ENCODE measurements at regions not wholly inside any gene's neighbourhood (a gene's known extent, or its start where the extent isn't known, plus 50 kb on each side); places are given as distances from the start of the nearest gene placed in this dataset.

GRCh38 chr6:81568973-81569372, 183.5 kb downstream of the TENT5A start:
- Mint-ChIP-seq H3K4me3 (no peak overlapping the region), H3K36me3 (no peaks in the 10 kb centered on the region), H3K4me1 (no peaks in the 10 kb centered on the region), H3K9me3 (peaks cover 2% of the 10 kb centered on the region), H3K27me3 (no peaks in the 10 kb centered on the region), H3K27ac (no peak overlapping the region)
- no peak for DNase-seq
- ATAC-seq (ENCODE audit: low read depth), result no peak
- POLR2A ChIA-PET, result no interaction called here

GRCh38 chr6:81565071-81565470, 187.4 kb downstream of the TENT5A start:
- H3K4me3 Mint-ChIP-seq, result no peak overlapping the region
- POLR2A ChIA-PET, result no interaction called here
- H3K4me1 Mint-ChIP-seq, result no peaks in the 10 kb centered on the region
- H3K27ac Mint-ChIP-seq, result no peak overlapping the region
- ATAC-seq (ENCODE audit: low read depth) (no peak), DNase-seq (no peak)
- peaks cover 2% of the 10 kb centered on the region for H3K9me3 Mint-ChIP-seq
- no peaks in the 10 kb centered on the region for H3K27me3 Mint-ChIP-seq
- no peaks in the 10 kb centered on the region for H3K36me3 Mint-ChIP-seq

- POLR2A ChIA-PET, result no interaction called here
- Mint-ChIP-seq H3K4me3 (no peak overlapping the region), H3K27me3 (no peaks in the 10 kb centered on the region), H3K4me1 (no peaks in the 10 kb centered on the region), H3K36me3 (no peaks in the 10 kb centered on the region), H3K27ac (no peak overlapping the region), H3K9me3 (peaks cover 2% of the 10 kb centered on the region)
- DNase-seq (no peak), ATAC-seq (ENCODE audit: low read depth) (no peak)
Measured at GRCh38 chr6:81564470-81565068, 187.9 kb downstream of the TENT5A start.

GRCh38 chr6:81562169-81562568, 190.3 kb downstream of the TENT5A start:
- no peak overlapping the region for H3K27ac Mint-ChIP-seq
- peaks cover 2% of the 10 kb centered on the region for H3K9me3 Mint-ChIP-seq
- H3K36me3 Mint-ChIP-seq, result no peaks in the 10 kb centered on the region
- no peaks in the 10 kb centered on the region for H3K27me3 Mint-ChIP-seq
- ATAC-seq (ENCODE audit: low read depth) (no peak), DNase-seq (no peak)
- POLR2A ChIA-PET, result no interaction called here
- H3K4me1 Mint-ChIP-seq, result no peaks in the 10 kb centered on the region
- H3K4me3 Mint-ChIP-seq, result no peak overlapping the region

GRCh38 chr6:81561731-81562130, 190.8 kb downstream of the TENT5A start:
- H3K36me3 Mint-ChIP-seq, result no peaks in the 10 kb centered on the region

DNA sequence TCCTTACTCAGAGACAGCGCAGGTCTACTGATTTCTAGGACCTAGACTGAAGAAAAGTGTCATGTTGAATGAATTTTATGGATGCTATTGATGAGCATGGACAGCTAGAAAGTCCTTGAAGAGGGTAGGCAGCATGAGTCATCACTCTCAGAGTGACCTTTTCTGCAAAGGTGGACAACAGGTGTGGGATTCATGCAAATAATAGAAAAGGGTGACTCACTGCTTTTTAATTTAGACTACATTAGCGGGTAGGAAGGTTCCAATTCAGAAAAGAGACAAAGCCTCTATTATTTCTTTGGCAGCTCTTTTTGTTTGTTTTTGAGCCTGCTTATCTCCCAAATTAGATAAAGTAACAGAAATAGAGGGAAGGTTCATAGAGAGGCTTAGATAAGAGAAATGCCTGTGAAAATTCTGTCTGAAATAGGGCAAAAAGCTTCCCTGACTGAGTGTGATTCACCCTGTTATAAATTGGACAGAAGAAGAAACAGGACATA, 191.4 kb downstream of the TENT5A start:
- Mint-ChIP-seq H3K4me1 (no peaks in the 10 kb centered on the region), H3K9me3 (peaks cover 2% of the 10 kb centered on the region), H3K27me3 (no peaks in the 10 kb centered on the region), H3K27ac (no peak overlapping the region), H3K4me3 (no peak overlapping the region), H3K36me3 (no peaks in the 10 kb centered on the region)
- DNase-seq (no peak), ATAC-seq (ENCODE audit: low read depth) (no peak)
- POLR2A ChIA-PET, result no interaction called here

More at GRCh38 chr6:81561731-81562130, 190.8 kb downstream of the TENT5A start:
- no peak for DNase-seq
- POLR2A ChIA-PET, result no interaction called here
- Mint-ChIP-seq H3K27ac (no peak overlapping the region), H3K4me3 (no peak overlapping the region), H3K9me3 (peaks cover 2% of the 10 kb centered on the region), H3K27me3 (no peaks in the 10 kb centered on the region), H3K4me1 (no peaks in the 10 kb centered on the region)
- no peak for ATAC-seq (ENCODE audit: low read depth)

- DNase-seq, result no peak
- ATAC-seq (ENCODE audit: low read depth), result no peak
- H3K27me3 Mint-ChIP-seq, result no peaks in the 10 kb centered on the region
- no peaks in the 10 kb centered on the region for H3K36me3 Mint-ChIP-seq
- H3K4me1 Mint-ChIP-seq, result no peaks in the 10 kb centered on the region
- peaks cover 2% of the 10 kb centered on the region for H3K9me3 Mint-ChIP-seq
- no peak overlapping the region for H3K27ac Mint-ChIP-seq
- H3K4me3 Mint-ChIP-seq, result no peak overlapping the region
- POLR2A ChIA-PET, result no interaction called here
Measured at GRCh38 chr6:81557811-81558210, 194.7 kb downstream of the TENT5A start.

DNA sequence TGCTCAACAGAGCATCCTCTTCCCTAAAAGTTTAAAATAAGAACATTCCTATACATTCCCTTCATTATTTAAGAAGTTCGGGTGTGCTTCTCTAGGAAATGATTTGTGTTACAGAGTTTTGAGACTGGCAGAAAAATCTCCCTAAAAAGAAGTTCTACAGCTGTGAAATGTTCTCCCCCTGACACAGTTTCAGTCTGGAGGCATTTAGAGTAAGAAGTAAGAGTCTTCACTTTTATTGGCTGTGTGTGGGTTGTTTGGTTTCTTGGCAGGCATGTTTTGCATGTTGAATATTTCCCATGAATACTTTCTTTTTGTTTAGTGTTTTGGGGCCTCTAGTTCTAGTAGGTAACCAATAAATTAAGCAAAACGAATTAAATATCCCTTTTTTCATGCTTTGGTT, 195.9 kb downstream of the TENT5A start:
- Mint-ChIP-seq H3K27me3 (no peaks in the 10 kb centered on the region), H3K4me1 (no peaks in the 10 kb centered on the region), H3K4me3 (no peak overlapping the region), H3K36me3 (no peaks in the 10 kb centered on the region), H3K9me3 (peaks cover 2% of the 10 kb centered on the region), H3K27ac (no peak overlapping the region)
- no peak for DNase-seq
- POLR2A ChIA-PET, result no interaction called here
- ATAC-seq (ENCODE audit: low read depth), result no peak

DNA sequence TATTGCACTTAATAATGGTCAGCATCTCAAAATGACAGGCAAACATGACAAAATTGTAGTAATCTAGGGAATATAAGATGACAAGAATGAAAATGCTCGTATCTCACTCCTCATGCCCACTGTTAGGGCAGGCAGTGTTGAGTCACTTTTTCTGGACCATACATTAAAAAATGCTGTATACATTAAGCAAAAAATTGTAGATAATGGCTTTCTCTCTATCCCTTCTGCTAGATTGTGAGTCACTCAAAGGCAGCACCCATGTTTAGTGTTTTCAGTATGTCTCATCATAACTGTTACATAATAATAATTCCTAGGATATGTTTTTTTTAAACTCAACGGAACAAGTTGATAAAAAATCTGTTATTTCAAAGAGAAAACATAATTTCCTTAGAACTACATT, 199.3 kb downstream of the TENT5A start:
- no peak for ATAC-seq (ENCODE audit: low read depth)
- no peaks in the 10 kb centered on the region for H3K9me3 Mint-ChIP-seq
- no peaks in the 10 kb centered on the region for H3K27me3 Mint-ChIP-seq
- POLR2A ChIA-PET, result no interaction called here
- H3K36me3 Mint-ChIP-seq, result no peaks in the 10 kb centered on the region
- no peak for DNase-seq
- no peak overlapping the region for H3K4me3 Mint-ChIP-seq
- no peak overlapping the region for H3K27ac Mint-ChIP-seq
- no peaks in the 10 kb centered on the region for H3K4me1 Mint-ChIP-seq

- no peak overlapping the region for H3K27ac Mint-ChIP-seq
- no peak overlapping the region for H3K4me3 Mint-ChIP-seq
- POLR2A ChIA-PET, result no interaction called here
- no peak for ATAC-seq (ENCODE audit: low read depth)
- no peaks in the 10 kb centered on the region for H3K36me3 Mint-ChIP-seq
- no peak for DNase-seq
- no peaks in the 10 kb centered on the region for H3K27me3 Mint-ChIP-seq
- H3K9me3 Mint-ChIP-seq, result no peaks in the 10 kb centered on the region
- H3K4me1 Mint-ChIP-seq, result no peaks in the 10 kb centered on the region
Measured at GRCh38 chr6:81552644-81553043, 199.8 kb downstream of the TENT5A start.

DNA sequence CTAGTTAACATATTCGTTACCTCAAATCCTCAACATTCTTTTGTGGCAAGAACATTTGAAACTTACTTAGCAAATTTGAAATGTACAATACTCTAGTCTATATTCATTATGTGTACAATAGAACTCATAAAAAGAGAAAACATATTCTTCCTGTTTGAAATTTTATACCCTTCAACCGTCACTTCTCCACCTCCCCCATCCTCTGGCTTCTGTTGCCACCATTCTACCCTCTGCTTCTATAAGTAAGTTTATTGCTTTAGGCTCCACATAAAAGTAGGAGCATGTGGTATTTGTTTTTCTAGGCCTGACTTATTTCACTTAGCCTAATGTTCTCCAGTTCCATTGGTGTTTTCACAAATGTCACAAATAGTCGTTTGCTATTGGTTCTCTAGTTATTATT, 205.3 kb downstream of the TENT5A start:
- no peak for ATAC-seq (ENCODE audit: low read depth)
- H3K36me3 Mint-ChIP-seq, result no peaks in the 10 kb centered on the region
- H3K27me3 Mint-ChIP-seq, result no peaks in the 10 kb centered on the region
- DNase-seq, result no peak
- POLR2A ChIA-PET, result no interaction called here
- no peak overlapping the region for H3K27ac Mint-ChIP-seq
- H3K4me3 Mint-ChIP-seq, result no peak overlapping the region
- no peaks in the 10 kb centered on the region for H3K9me3 Mint-ChIP-seq
- no peaks in the 10 kb centered on the region for H3K4me1 Mint-ChIP-seq

DNA sequence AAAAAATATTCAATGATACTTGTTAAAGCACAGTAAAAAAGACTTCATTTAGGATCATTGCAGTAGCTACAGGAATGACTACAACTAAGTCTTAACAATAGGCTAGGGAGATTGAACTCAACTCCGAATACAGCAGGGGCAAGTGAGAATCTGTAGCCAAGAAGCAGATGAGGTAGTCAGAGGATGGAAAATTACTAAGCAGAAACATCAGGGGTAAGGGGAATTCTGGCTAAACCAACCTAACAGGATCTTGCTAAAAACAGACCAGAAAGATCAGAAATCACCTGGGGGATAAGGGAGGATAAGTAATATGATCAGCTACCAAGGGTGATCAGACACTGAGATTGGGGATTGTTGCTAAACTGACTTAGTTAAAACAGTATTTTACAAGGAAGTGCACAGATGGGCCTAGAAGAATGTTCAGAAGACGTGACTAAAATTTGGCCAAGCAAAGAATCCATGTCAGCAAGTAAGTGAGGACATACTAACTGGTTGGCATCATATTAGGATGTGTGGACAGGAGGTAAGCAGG, 217.5 kb downstream of the TENT5A start:
- POLR2A ChIA-PET, result no interaction called here
- no peak for ATAC-seq (ENCODE audit: low read depth)
- H3K4me1 Mint-ChIP-seq, result no peaks in the 10 kb centered on the region

GRCh38 chr6:81531869-81532561, 220.5 kb downstream of the TENT5A start:
- POLR2A ChIA-PET, result no interaction called here
- H3K9me3 Mint-ChIP-seq, result peaks cover 2% of the 10 kb centered on the region

More for the DNA sequence above, 217.5 kb downstream of the TENT5A start:
- Mint-ChIP-seq H3K36me3 (no peaks in the 10 kb centered on the region), H3K4me3 (no peak overlapping the region), H3K27ac (no peak overlapping the region), H3K9me3 (peaks cover 5% of the 10 kb centered on the region), H3K27me3 (no peaks in the 10 kb centered on the region)
- no peak for DNase-seq

GRCh38 chr6:81517455-81517854, 235.0 kb downstream of the TENT5A start:
- DNase-seq (no peak), ATAC-seq (ENCODE audit: low read depth) (no peak)
- Mint-ChIP-seq H3K27me3 (no peaks in the 10 kb centered on the region), H3K4me1 (no peaks in the 10 kb centered on the region), H3K27ac (no peak overlapping the region), H3K9me3 (no peaks in the 10 kb centered on the region), H3K36me3 (no peaks in the 10 kb centered on the region), H3K4me3 (no peak overlapping the region)
- POLR2A ChIA-PET, result no interaction called here

More at GRCh38 chr6:81531869-81532561, 220.5 kb downstream of the TENT5A start:
- DNase-seq (no peak), ATAC-seq (ENCODE audit: low read depth) (no peak)
- no peaks in the 10 kb centered on the region for H3K27me3 Mint-ChIP-seq
- H3K27ac Mint-ChIP-seq, result no peak overlapping the region
- H3K36me3 Mint-ChIP-seq, result no peaks in the 10 kb centered on the region
- H3K4me1 Mint-ChIP-seq, result no peaks in the 10 kb centered on the region
- no peak overlapping the region for H3K4me3 Mint-ChIP-seq
